GM12878 (cell line): ENCODE measurements at regions not wholly inside any gene's neighbourhood (a gene's known extent, or its start where the extent isn't known, plus 50 kb on each side); places are given as distances from the start of the nearest gene placed in this dataset.

ENCODE experiments used
- ATAC-seq: fragments of 200-7000 bp; cut with Tn5 transposase; 3 replicates; pipeline ENCODE4 v1.9.1; 2020; ENCODE audit warnings: mild to moderate bottlenecking, moderate library complexity
- BruUV-seq: library from RNA; stranded (reverse); fragments of 400-500 nt; replicated peaks from 2 replicates; lab custom pipeline; 2021; lab: Mats Ljungman, UMichigan
- CTCF ChIA-PET: fragments of 300-600 bp; sonication (Branson Sonifier 250); formaldehyde crosslinking; extraction: SDS; loops from one replicate; lab custom pipeline; 2021; ENCODE audit warnings: inconsistent platforms; lab: Yijun Ruan, JAX
- POLR2A ChIA-PET: fragments of 350-600 bp; formaldehyde crosslinking; extraction: SDS; loops from one replicate; lab custom pipeline; 2021; ENCODE audit warnings: inconsistent platforms; lab: Charles Lee
- RAD21 ChIA-PET: fragments of 300-600 bp; sonication (Branson Sonifier 250); formaldehyde crosslinking; loops from one replicate; lab custom pipeline; 2023; ENCODE audit warnings: antibody characterized with exemption; ENCODE audit not compliant: unreplicated experiment; lab: Charles Lee
- SMC1A ChIA-PET: fragments of 300-600 bp; sonication (Branson Sonifier 250); formaldehyde crosslinking; loops from one replicate; lab custom pipeline; 2023; ENCODE audit not compliant: unreplicated experiment, uncharacterized antibody; lab: Charles Lee
- DNase-seq: peaks from one replicate; pipeline ENCODE4 v3.0.0-alpha.2; 2011; ENCODE audit warnings: low read depth, low spot score
- FAIRE-seq: peaks from 3 replicates; lab custom pipeline; 2011; peaks lifted over from hg19 to GRCh38; lab: Jason Lieb, UNC
- H2AFZ ChIP-seq: 2 replicates; pipeline ENCODE4 v1.6.0; 2011; ENCODE audit warnings: low read depth, low read length, control low read depth; ENCODE audit not compliant: control insufficient read depth
- H3K27ac ChIP-seq: 2 replicates; pipeline ENCODE4 v1.5.1; 2011; ENCODE audit warnings: control low read depth; ENCODE audit not compliant: control insufficient read depth, insufficient read depth
- H3K27me3 ChIP-seq, 2 experiments: replicated peaks in 1 of 2; 2 replicates each; pipeline versions ENCODE4 v1.6.0 to v1.6.1; 2011; ENCODE audit warnings: low read length in 1 of 2; ENCODE audit not compliant: control insufficient read depth in 2 of 2, insufficient read depth in 2 of 2
- H3K36me3 ChIP-seq, 2 experiments: 2 replicates each; pipeline ENCODE4 v1.5.1; 2011; ENCODE audit warnings: low read length in 1 of 2; ENCODE audit not compliant: control insufficient read depth in 2 of 2, insufficient read depth in 2 of 2
- H3K4me1 ChIP-seq: 2 replicates; pipeline ENCODE4 v1.6.1; 2011; ENCODE audit warnings: mild to moderate bottlenecking, low read length, moderate library complexity, mixed read lengths; ENCODE audit not compliant: control insufficient read depth, insufficient read depth
- H3K4me2 ChIP-seq: 2 replicates; pipeline ENCODE4 v1.6.0; 2011; ENCODE audit warnings: control low read depth; ENCODE audit not compliant: control insufficient read depth, insufficient read depth
- H3K4me3 ChIP-seq: fragments of 200-600 bp; sonication (generic); 2 replicates; pipeline ENCODE4 v1.5.1; 2016
- H3K79me2 ChIP-seq: 2 replicates; pipeline ENCODE4 v1.6.0; 2011; ENCODE audit warnings: low read length; ENCODE audit not compliant: control insufficient read depth, insufficient read depth
- H3K9ac ChIP-seq: 2 replicates; pipeline ENCODE4 v1.8.0; 2011; ENCODE audit warnings: low read length, control low read depth, mixed read lengths; ENCODE audit not compliant: control insufficient read depth, insufficient read depth
- H3K9me3 ChIP-seq: replicated peaks from 3 replicates; pipeline ENCODE4 v1.5.1; 2011; ENCODE audit warnings: mild to moderate bottlenecking, low read length; ENCODE audit not compliant: control insufficient read depth, insufficient read depth
- H4K20me1 ChIP-seq: 2 replicates; pipeline ENCODE4 v1.6.0; 2011; ENCODE audit not compliant: control insufficient read depth, insufficient read depth
- ATF3 ChIP-seq: IDR thresholded peaks from 2 replicates; pipeline ENCODE4 v1.6.1; 2011; ENCODE audit warnings: low read depth, mild to moderate bottlenecking, low read length, moderate library complexity, borderline replicate concordance; ENCODE audit errors: extremely low read depth
- CBX3 ChIP-seq: fragments of 200-600 bp; sonication (generic); IDR thresholded peaks from 2 replicates; pipeline ENCODE4 v1.6.1; 2016; ENCODE audit warnings: low read depth, borderline replicate concordance
- FOXK2 ChIP-seq: fragments of 450-650 bp; IDR thresholded peaks from 2 replicates; pipeline ENCODE4 v1.6.1; 2017; ENCODE audit warnings: mild to moderate bottlenecking, moderate library complexity
- JUND ChIP-seq: IDR thresholded peaks from 2 replicates; pipeline ENCODE4 v1.6.1; 2012; ENCODE audit warnings: low read depth, mild to moderate bottlenecking, low read length, improper control_type of control experiment, moderate library complexity
- LARP7 ChIP-seq: fragments of 450-650 bp; IDR thresholded peaks from 2 replicates; pipeline ENCODE4 v1.6.1; 2017; ENCODE audit warnings: mild to moderate bottlenecking
- MXI1 ChIP-seq: fragments of 150-350 bp; IDR thresholded peaks from 2 replicates; pipeline ENCODE4 v1.6.1; 2011; ENCODE audit warnings: low read depth, mild to moderate bottlenecking, inconsistent platforms, low read length, improper control_type of control experiment
- PRDM15 ChIP-seq: fragments of 450-650 bp; formaldehyde crosslinking; IDR thresholded peaks from 2 replicates; pipeline ENCODE4 v1.4.0; 2020; ENCODE audit warnings: mild to moderate bottlenecking, moderate library complexity
- SREBF2 ChIP-seq: IDR thresholded peaks from 2 replicates; pipeline ENCODE4 v1.6.1; 2012; ENCODE audit warnings: mild to moderate bottlenecking, low read length
- WRNIP1 ChIP-seq: IDR thresholded peaks from 2 replicates; pipeline ENCODE4 v1.6.1; 2011; ENCODE audit warnings: low read depth, low read length, improper control_type of control experiment, borderline replicate concordance
- ZNF622 ChIP-seq: fragments of 450-650 bp; IDR thresholded peaks from 2 replicates; pipeline ENCODE4 v1.6.1; 2017; ENCODE audit warnings: mild to moderate bottlenecking, inconsistent platforms
- WGBS: methylation state at CpG from one replicate; pipeline ENCODE4 v1.1.6; 2016; ENCODE audit warnings: low lambda C conversion rate; ENCODE audit not compliant: insufficient replicate concordance, insufficient coverage; ENCODE audit errors: missing lambda C conversion rate; 5-methylcytosine and 5-hydroxymethylcytosine counted together
- in situ Hi-C: fragments of 300-500 bp; cut with MboI; formaldehyde crosslinking; loops from 9 replicates; pipeline ENCODE4 v1.14.3; 2018; ENCODE audit warnings: mixed read lengths
- intact Hi-C: fragments of 100-400 bp; cut with micrococcal nuclease; formaldehyde crosslinking; loops from one replicate; pipeline ENCODE4 v1.14.2; 2022; ENCODE audit not compliant: unreplicated experiment

GRCh38 chr4:42718336-42718735 lies 61.4 kb upstream of the ATP8A1 start (continued):
- TF ChIP-seq LARP7: no peak

- DNase-seq: no peak
- H3K27ac ChIP-seq: no peak overlapping the region
- in situ Hi-C loops (no loop called here), intact Hi-C loops (no loop called here)
- ChIA-PET POLR2A (no interaction called here), CTCF (no interaction called here), RAD21 (no interaction called here), SMC1A (interaction anchor here (1.6 to 2.2 kb wide), 2 partner anchors 8 to 151 kb away, joined by 3 to 4 read pairs; no protein-coding TSS in a partner anchor)
- no peak overlapping the region for H2AFZ ChIP-seq
- no peaks in the 10 kb centered on the region for H3K27me3 ChIP-seq
- no peaks in the 10 kb centered on the region for H3K79me2 ChIP-seq
- BruUV-seq: no TSS peak
- TF ChIP-seq CBX3 (no peak), MXI1 (no peak), ZNF622 (no peak), FOXK2 (no peak)
- H3K9me3 ChIP-seq: no peaks in the 10 kb centered on the region
- no peak for ATAC-seq
- no peak overlapping the region for H3K4me3 ChIP-seq
- FAIRE-seq: no peak
- H3K36me3 ChIP-seq: no peaks in the 10 kb centered on the region
- H4K20me1 ChIP-seq: no peaks in the 10 kb centered on the region
- 63% methylated on average over 3 of the region's 3 CpGs for WGBS
- H3K4me2 ChIP-seq: no peak overlapping the region
- H3K9ac ChIP-seq: no peak overlapping the region
- no peaks in the 10 kb centered on the region for H3K4me1 ChIP-seq
These were observed 60.1 kb upstream of the ATP8A1 start for GRCh38 chr4:42716996-42717395.

- no peak for TF ChIP-seq ZNF622
- TF ChIP-seq SREBF2: no peak
- TF ChIP-seq ATF3: no peak
- no peak for TF ChIP-seq JUND
- no peak for TF ChIP-seq WRNIP1
- no peak for TF ChIP-seq PRDM15
- H3K4me1 ChIP-seq: no peaks in the 10 kb centered on the region
- no peak for FAIRE-seq
- no peak overlapping the region for H3K27ac ChIP-seq
- BruUV-seq: no TSS peak
- ChIA-PET CTCF (interaction anchor here (0.9 to 1.5 kb wide), 4 partner anchors 11 to 155 kb away, joined by 3 to 4 read pairs (median 3); no protein-coding TSS in a partner anchor), POLR2A (interaction anchor here (1.0 kb wide), 1 partner anchor 59 kb away, joined by 5 read pairs; the partner anchor contains the start of gene ATP8A1), RAD21 (no interaction called here), SMC1A (interaction anchor here (2.2 to 2.4 kb wide), 2 partner anchors 12 to 150 kb away, joined by 4 to 7 read pairs; no protein-coding TSS in a partner anchor)
- H2AFZ ChIP-seq: no peak overlapping the region
- no peaks in the 10 kb centered on the region for H3K36me3 ChIP-seq
- no peaks in the 10 kb centered on the region for H3K27me3 ChIP-seq
- H3K4me3 ChIP-seq: no peak overlapping the region
- H3K79me2 ChIP-seq: no peaks in the 10 kb centered on the region
- in situ Hi-C loops (no loop called here), intact Hi-C loops (no loop called here)
- H3K9me3 ChIP-seq: no peaks in the 10 kb centered on the region
- H4K20me1 ChIP-seq: no peaks in the 10 kb centered on the region
- no peak overlapping the region for H3K4me2 ChIP-seq
- DNase-seq: no peak
- no peak overlapping the region for H3K9ac ChIP-seq
- ATAC-seq: no peak
- WGBS: 97% methylated on average over 6 of the region's 6 CpGs
These were observed 59.0 kb upstream of the ATP8A1 start for GRCh38 chr4:42715807-42716482.
